ENCODE measurements at regions not wholly inside any gene's neighbourhood (a gene's known extent, or its start where the extent isn't known, plus 50 kb on each side); places are given as distances from the start of the nearest gene placed in this dataset.

GRCh38 chr2:228652366-228652765, 470.9 kb upstream of the SPHKAP start:
- Mint-ChIP-seq H3K27ac (ENCODE audit: unreplicated experiment) (no peak overlapping the region), H3K4me1 (no peaks in the 10 kb centered on the region), H3K27me3 (ENCODE audit: low read depth) (peaks cover 2% of the 10 kb centered on the region), H3K4me3 (no peak overlapping the region), H3K36me3 (ENCODE audit: low read depth) (no peaks in the 10 kb centered on the region), H3K9me3 (peaks cover 4% of the 10 kb centered on the region)
- no peak for DNase-seq (ENCODE audit: low read depth, low spot score)
- TF ChIP-seq CTCF (conservative IDR thresholded peaks at IDR 0.05), result no peak

- no peak for DNase-seq (ENCODE audit: low read depth, low spot score)
- H3K27ac Mint-ChIP-seq (ENCODE audit: unreplicated experiment), result no peak overlapping the region
- peaks cover 4% of the 10 kb centered on the region for H3K9me3 Mint-ChIP-seq
- TF ChIP-seq CTCF (conservative IDR thresholded peaks at IDR 0.05), result no peak
- H3K4me3 Mint-ChIP-seq, result no peak overlapping the region
- no peaks in the 10 kb centered on the region for H3K4me1 Mint-ChIP-seq
- H3K36me3 Mint-ChIP-seq (ENCODE audit: low read depth), result no peaks in the 10 kb centered on the region
- H3K27me3 Mint-ChIP-seq (ENCODE audit: low read depth), result peaks cover 2% of the 10 kb centered on the region
These were observed 468.4 kb upstream of the SPHKAP start for GRCh38 chr2:228649876-228650275.

GRCh38 chr2:228649447-228649846, 468.0 kb upstream of the SPHKAP start:
- no peak overlapping the region for H3K27ac Mint-ChIP-seq (ENCODE audit: unreplicated experiment)
- H3K9me3 Mint-ChIP-seq, result peaks cover 4% of the 10 kb centered on the region
- DNase-seq (ENCODE audit: low read depth, low spot score), result no peak
- no peaks in the 10 kb centered on the region for H3K36me3 Mint-ChIP-seq (ENCODE audit: low read depth)
- peaks cover 2% of the 10 kb centered on the region for H3K27me3 Mint-ChIP-seq (ENCODE audit: low read depth)
- TF ChIP-seq CTCF (conservative IDR thresholded peaks at IDR 0.05), result no peak
- no peak overlapping the region for H3K4me3 Mint-ChIP-seq
- no peaks in the 10 kb centered on the region for H3K4me1 Mint-ChIP-seq

- Mint-ChIP-seq H3K9me3 (peaks cover 4% of the 10 kb centered on the region), H3K4me1 (no peaks in the 10 kb centered on the region), H3K4me3 (no peak overlapping the region), H3K27me3 (ENCODE audit: low read depth) (peaks cover 2% of the 10 kb centered on the region), H3K36me3 (ENCODE audit: low read depth) (no peaks in the 10 kb centered on the region), H3K27ac (ENCODE audit: unreplicated experiment) (no peak overlapping the region)
- no peak for TF ChIP-seq CTCF (conservative IDR thresholded peaks at IDR 0.05)
- no peak for DNase-seq (ENCODE audit: low read depth, low spot score)
These were observed 467.1 kb upstream of the SPHKAP start for GRCh38 chr2:228648541-228648940.

- no peak for TF ChIP-seq CTCF (conservative IDR thresholded peaks at IDR 0.05)
- Mint-ChIP-seq H3K4me3 (no peak overlapping the region), H3K4me1 (no peaks in the 10 kb centered on the region), H3K9me3 (peaks cover 4% of the 10 kb centered on the region), H3K36me3 (ENCODE audit: low read depth) (no peaks in the 10 kb centered on the region), H3K27ac (ENCODE audit: unreplicated experiment) (no peak overlapping the region), H3K27me3 (ENCODE audit: low read depth) (peaks cover 2% of the 10 kb centered on the region)
- DNase-seq (ENCODE audit: low read depth, low spot score), result no peak
These were observed 464.6 kb upstream of the SPHKAP start for GRCh38 chr2:228646061-228646460.

GRCh38 chr2:228644199-228644598, 462.7 kb upstream of the SPHKAP start:
- Mint-ChIP-seq H3K36me3 (ENCODE audit: low read depth) (no peaks in the 10 kb centered on the region), H3K27ac (ENCODE audit: unreplicated experiment) (no peak overlapping the region), H3K4me3 (no peak overlapping the region), H3K4me1 (no peaks in the 10 kb centered on the region), H3K9me3 (no peaks in the 10 kb centered on the region), H3K27me3 (ENCODE audit: low read depth) (no peaks in the 10 kb centered on the region)
- no peak for TF ChIP-seq CTCF (conservative IDR thresholded peaks at IDR 0.05)
- no peak for DNase-seq (ENCODE audit: low read depth, low spot score)

Measured in neural crest cell (in vitro differentiated cells).